ENCODE measurements at regions not wholly inside any gene's neighbourhood (a gene's known extent, or its start where the extent isn't known, plus 50 kb on each side); places are given as distances from the start of the nearest gene placed in this dataset.

- H3K27me3 ChIP-seq (ENCODE audit: insufficient read depth, low read length), result no peaks in the 10 kb centered on the region
- no peaks in the 10 kb centered on the region for H3K36me3 ChIP-seq (ENCODE audit: insufficient read depth, low read length)
- H3K4me1 ChIP-seq (ENCODE audit: insufficient read depth, low read length), result no peaks in the 10 kb centered on the region
- no peak overlapping the region for H2AFZ ChIP-seq (ENCODE audit: low read depth, low read length)
- no peak overlapping the region for H3K4me3 ChIP-seq (ENCODE audit: low read length)
- peaks cover 5% of the 10 kb centered on the region for H3K9me3 ChIP-seq (ENCODE audit: low read length)
Observed at GRCh38 chr10:113264333-113265131, 288.3 kb upstream of the HABP2 start.

DNA sequence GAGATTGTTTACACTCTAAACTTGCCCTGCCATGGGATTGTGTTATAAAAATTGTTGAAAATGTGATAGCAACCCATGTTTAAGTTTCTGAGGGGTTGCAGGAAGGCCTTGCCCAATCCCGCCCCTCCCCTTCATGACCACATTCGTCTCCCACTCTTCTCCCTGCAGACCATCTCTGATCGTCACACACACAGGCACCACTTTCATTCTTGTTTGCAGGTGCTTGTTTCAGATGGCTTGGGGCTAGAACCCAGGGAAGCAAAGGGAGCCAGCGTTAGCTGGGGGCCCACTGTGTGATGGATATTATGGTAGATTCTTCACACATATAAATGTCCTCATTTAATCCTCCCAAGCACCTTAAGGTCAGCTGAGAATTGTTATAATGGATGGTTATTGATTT, 286.7 kb upstream of the HABP2 start:
- Histone ChIP-seq H3K27me3 (ENCODE audit: insufficient read depth, low read length) (no peaks in the 10 kb centered on the region), H3K9me3 (ENCODE audit: low read length) (peaks cover 5% of the 10 kb centered on the region), H3K4me1 (ENCODE audit: insufficient read depth, low read length) (no peaks in the 10 kb centered on the region), H3K36me3 (ENCODE audit: insufficient read depth, low read length) (no peaks in the 10 kb centered on the region), H3K4me3 (ENCODE audit: low read length) (no peak overlapping the region), H2AFZ (ENCODE audit: low read depth, low read length) (no peak overlapping the region)

DNA sequence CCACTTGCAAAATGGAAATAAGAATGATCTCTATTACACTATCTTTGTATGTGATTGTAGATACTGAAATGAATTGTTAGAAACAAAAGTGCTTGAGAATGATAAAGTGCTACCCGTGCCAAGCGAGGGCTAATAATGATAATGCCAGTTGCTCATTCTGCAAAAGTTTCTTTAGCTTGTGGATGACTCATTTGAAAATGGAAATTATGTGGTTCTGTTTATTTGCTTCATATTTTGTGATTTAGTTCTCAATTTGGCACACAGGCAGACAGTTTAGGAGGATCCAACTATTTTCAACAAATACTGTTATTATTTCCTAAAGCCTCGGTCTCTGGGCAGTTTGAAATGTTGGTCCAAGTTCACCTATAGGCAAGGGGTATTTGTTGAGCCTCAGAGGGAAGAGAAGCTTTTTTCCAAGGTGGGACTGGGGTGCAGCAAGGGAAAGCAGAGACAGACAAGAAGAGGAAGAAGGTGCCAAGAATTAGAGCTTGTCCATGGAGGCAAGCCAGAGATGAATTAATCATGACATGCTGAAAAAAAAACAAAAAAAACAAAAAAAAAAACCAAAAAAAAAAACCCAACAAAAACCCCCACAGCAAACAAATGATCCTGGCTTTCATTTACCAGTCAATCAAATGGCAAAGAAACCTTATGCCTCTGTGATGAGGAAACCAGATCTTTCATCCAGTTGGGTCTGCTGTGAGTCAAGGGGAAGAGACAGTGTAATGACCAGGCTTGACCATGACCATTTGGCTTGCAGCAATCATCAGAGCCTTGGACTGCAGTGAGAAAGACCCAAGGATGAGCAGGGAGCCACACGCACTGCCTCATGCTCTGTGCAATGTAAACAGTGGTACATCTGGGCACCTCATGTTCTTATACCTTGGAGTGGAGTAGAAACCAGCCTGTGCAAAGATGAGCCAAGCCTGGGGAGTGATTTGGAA, 285.0 kb upstream of the HABP2 start:
- H3K9me3 ChIP-seq (ENCODE audit: low read length), result peaks cover 5% of the 10 kb centered on the region
- H3K4me3 ChIP-seq (ENCODE audit: low read length), result no peak overlapping the region
- H2AFZ ChIP-seq (ENCODE audit: low read depth, low read length), result no peak overlapping the region
- no peaks in the 10 kb centered on the region for H3K36me3 ChIP-seq (ENCODE audit: insufficient read depth, low read length)
- no peaks in the 10 kb centered on the region for H3K27me3 ChIP-seq (ENCODE audit: insufficient read depth, low read length)
- H3K4me1 ChIP-seq (ENCODE audit: insufficient read depth, low read length), result peaks cover 5% of the 10 kb centered on the region

GRCh38 chr10:113269333-113269732, 283.5 kb upstream of the HABP2 start:
- no peak overlapping the region for H3K4me3 ChIP-seq (ENCODE audit: low read length)
- no peaks in the 10 kb centered on the region for H3K27me3 ChIP-seq (ENCODE audit: insufficient read depth, low read length)
- no peaks in the 10 kb centered on the region for H3K36me3 ChIP-seq (ENCODE audit: insufficient read depth, low read length)
- peaks cover 20% of the 10 kb centered on the region for H3K4me1 ChIP-seq (ENCODE audit: insufficient read depth, low read length)
- no peak overlapping the region for H2AFZ ChIP-seq (ENCODE audit: low read depth, low read length)
- peaks cover 5% of the 10 kb centered on the region for H3K9me3 ChIP-seq (ENCODE audit: low read length)

- H2AFZ ChIP-seq (ENCODE audit: low read depth, low read length), result no peak overlapping the region
- no peaks in the 10 kb centered on the region for H3K27me3 ChIP-seq (ENCODE audit: insufficient read depth, low read length)
- H3K36me3 ChIP-seq (ENCODE audit: insufficient read depth, low read length), result no peaks in the 10 kb centered on the region
- H3K4me1 ChIP-seq (ENCODE audit: insufficient read depth, low read length), result peaks cover 23% of the 10 kb centered on the region
- H3K9me3 ChIP-seq (ENCODE audit: low read length), result no peaks in the 10 kb centered on the region
- no peak overlapping the region for H3K4me3 ChIP-seq (ENCODE audit: low read length)
Observed at GRCh38 chr10:113272511-113272910, 280.3 kb upstream of the HABP2 start.

- H2AFZ ChIP-seq (ENCODE audit: low read depth, low read length), result peak overlapping the region; percentile 81
- H3K4me1 ChIP-seq (ENCODE audit: insufficient read depth, low read length), result peaks cover 23% of the 10 kb centered on the region
- no peaks in the 10 kb centered on the region for H3K36me3 ChIP-seq (ENCODE audit: insufficient read depth, low read length)
- no peaks in the 10 kb centered on the region for H3K27me3 ChIP-seq (ENCODE audit: insufficient read depth, low read length)
- H3K4me3 ChIP-seq (ENCODE audit: low read length), result peak overlapping the region; percentile 46
- no peaks in the 10 kb centered on the region for H3K9me3 ChIP-seq (ENCODE audit: low read length)
Observed at GRCh38 chr10:113273181-113274163, 279.4 kb upstream of the HABP2 start.

DNA sequence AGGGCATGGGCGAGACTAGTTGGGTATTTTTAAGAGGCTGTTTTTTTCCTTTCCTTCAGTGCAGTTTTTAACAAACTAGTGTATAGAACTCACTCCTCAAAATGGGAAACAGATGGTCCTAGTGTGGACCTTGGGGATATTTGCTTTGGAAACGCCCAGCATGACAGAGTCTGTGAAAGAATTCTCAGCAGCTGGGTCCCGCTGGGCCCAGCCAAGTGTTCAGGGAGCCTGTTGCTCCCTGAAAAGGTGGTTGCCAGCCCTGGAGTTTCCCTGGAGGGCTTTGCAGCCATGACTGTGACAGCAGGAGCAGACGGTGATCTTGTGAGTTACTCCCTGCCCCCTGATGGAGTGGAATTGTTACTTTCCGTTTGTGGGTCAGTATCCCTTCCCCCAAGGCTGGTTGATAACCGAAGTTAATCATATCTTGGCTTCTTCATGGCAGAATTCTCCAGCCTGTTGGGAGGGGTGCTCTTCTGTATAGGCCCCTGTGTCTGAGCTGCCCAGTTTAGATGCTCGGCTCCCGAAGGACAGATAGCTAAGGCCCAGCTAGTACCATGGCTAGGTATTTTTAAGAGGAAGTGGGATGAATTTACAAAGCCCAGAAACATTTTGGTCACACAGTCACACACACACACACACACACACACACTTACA, 278.6 kb upstream of the HABP2 start:
- H3K27me3 ChIP-seq (ENCODE audit: insufficient read depth, low read length), result no peaks in the 10 kb centered on the region
- peak overlapping the region; percentile 46 for H3K4me3 ChIP-seq (ENCODE audit: low read length)
- H3K9me3 ChIP-seq (ENCODE audit: low read length), result no peaks in the 10 kb centered on the region
- peaks cover 23% of the 10 kb centered on the region for H3K4me1 ChIP-seq (ENCODE audit: insufficient read depth, low read length)
- H2AFZ ChIP-seq (ENCODE audit: low read depth, low read length), result peak overlapping the region; percentile 81
- no peaks in the 10 kb centered on the region for H3K36me3 ChIP-seq (ENCODE audit: insufficient read depth, low read length)

GRCh38 chr10:113278221-113278620, 274.6 kb upstream of the HABP2 start:
- peaks cover 14% of the 10 kb centered on the region for H3K4me1 ChIP-seq (ENCODE audit: insufficient read depth, low read length)
- no peaks in the 10 kb centered on the region for H3K27me3 ChIP-seq (ENCODE audit: insufficient read depth, low read length)
- no peaks in the 10 kb centered on the region for H3K9me3 ChIP-seq (ENCODE audit: low read length)
- no peak overlapping the region for H3K4me3 ChIP-seq (ENCODE audit: low read length)
- H3K36me3 ChIP-seq (ENCODE audit: insufficient read depth, low read length), result no peaks in the 10 kb centered on the region
- no peak overlapping the region for H2AFZ ChIP-seq (ENCODE audit: low read depth, low read length)

- Histone ChIP-seq H3K36me3 (ENCODE audit: insufficient read depth, low read length) (no peaks in the 10 kb centered on the region), H3K4me1 (ENCODE audit: insufficient read depth, low read length) (peaks cover 10% of the 10 kb centered on the region), H3K9me3 (ENCODE audit: low read length) (no peaks in the 10 kb centered on the region), H3K27me3 (ENCODE audit: insufficient read depth, low read length) (no peaks in the 10 kb centered on the region), H3K4me3 (ENCODE audit: low read length) (no peak overlapping the region), H2AFZ (ENCODE audit: low read depth, low read length) (no peak overlapping the region)
Observed at GRCh38 chr10:113278664-113279063, 274.2 kb upstream of the HABP2 start.

GRCh38 chr10:113279262-113279661, 273.6 kb upstream of the HABP2 start:
- Histone ChIP-seq H3K9me3 (ENCODE audit: low read length) (no peaks in the 10 kb centered on the region), H2AFZ (ENCODE audit: low read depth, low read length) (no peak overlapping the region), H3K4me3 (ENCODE audit: low read length) (no peak overlapping the region), H3K36me3 (ENCODE audit: insufficient read depth, low read length) (no peaks in the 10 kb centered on the region), H3K27me3 (ENCODE audit: insufficient read depth, low read length) (no peaks in the 10 kb centered on the region), H3K4me1 (ENCODE audit: insufficient read depth, low read length) (peaks cover 4% of the 10 kb centered on the region)

- Histone ChIP-seq H3K9me3 (ENCODE audit: low read length) (no peaks in the 10 kb centered on the region), H2AFZ (ENCODE audit: low read depth, low read length) (no peak overlapping the region), H3K4me3 (ENCODE audit: low read length) (no peak overlapping the region), H3K36me3 (ENCODE audit: insufficient read depth, low read length) (no peaks in the 10 kb centered on the region), H3K4me1 (ENCODE audit: insufficient read depth, low read length) (no peaks in the 10 kb centered on the region), H3K27me3 (ENCODE audit: insufficient read depth, low read length) (no peaks in the 10 kb centered on the region)
Observed at GRCh38 chr10:113282564-113282963, 270.3 kb upstream of the HABP2 start.

GRCh38 chr10:113283189-113283588, 269.7 kb upstream of the HABP2 start:
- H3K4me3 ChIP-seq (ENCODE audit: low read length), result no peak overlapping the region
- H3K4me1 ChIP-seq (ENCODE audit: insufficient read depth, low read length), result no peaks in the 10 kb centered on the region
- H3K36me3 ChIP-seq (ENCODE audit: insufficient read depth, low read length), result no peaks in the 10 kb centered on the region
- no peak overlapping the region for H2AFZ ChIP-seq (ENCODE audit: low read depth, low read length)
- no peaks in the 10 kb centered on the region for H3K27me3 ChIP-seq (ENCODE audit: insufficient read depth, low read length)
- H3K9me3 ChIP-seq (ENCODE audit: low read length), result no peaks in the 10 kb centered on the region

Data from neuron (in vitro differentiated cells).